H9 (cell line): ENCODE measurements at regions not wholly inside any gene's neighbourhood (a gene's known extent, or its start where the extent isn't known, plus 50 kb on each side); places are given as distances from the start of the nearest gene placed in this dataset.

Experiments used
- DNase-seq: peaks from one replicate; pipeline ENCODE4 v3.0.0-alpha.2; 2017
- H2AFZ ChIP-seq: one replicate; pipeline ENCODE4 v1.6.1; 2013; ENCODE audit warnings: mild to moderate bottlenecking, low read length, control low read depth, moderate library complexity
- H2AK5ac ChIP-seq: 2 replicates; pipeline ENCODE4 v1.6.1; 2013; ENCODE audit warnings: low read length, control low read depth, mixed read lengths; ENCODE audit not compliant: insufficient read length
- H2BK120ac ChIP-seq: one replicate; pipeline ENCODE4 v1.6.1; 2013; ENCODE audit warnings: low read depth, mild to moderate bottlenecking, low read length, control low read depth, inconsistent platforms; ENCODE audit not compliant: poor library complexity, severe bottlenecking
- H2BK12ac ChIP-seq: 2 replicates; pipeline ENCODE4 v1.6.1; 2013; ENCODE audit warnings: low read length, control low read depth, mixed read lengths, low read depth; ENCODE audit not compliant: insufficient read length
- H2BK15ac ChIP-seq: 2 replicates; pipeline ENCODE4 v1.6.1; 2013; ENCODE audit warnings: low read depth, low read length, control low read depth
- H2BK20ac ChIP-seq: one replicate; pipeline ENCODE4 v1.6.1; 2013; ENCODE audit warnings: low read depth, mild to moderate bottlenecking, low read length, control low read depth, inconsistent platforms; ENCODE audit not compliant: poor library complexity, severe bottlenecking
- H2BK5ac ChIP-seq: 2 replicates; pipeline ENCODE4 v1.6.1; 2013; ENCODE audit warnings: low read length, control low read depth, mixed read lengths; ENCODE audit not compliant: insufficient read length
- H3K14ac ChIP-seq: 2 replicates; pipeline ENCODE4 v1.6.1; 2013; ENCODE audit warnings: low read length, control low read depth; ENCODE audit not compliant: insufficient read depth
- H3K18ac ChIP-seq: 2 replicates; pipeline ENCODE4 v1.6.1; 2013; ENCODE audit warnings: low read depth, mild to moderate bottlenecking, mixed read lengths, low read length, control low read depth; ENCODE audit not compliant: insufficient read length
- H3K23ac ChIP-seq: 2 replicates; pipeline ENCODE4 v1.6.1; 2013; ENCODE audit warnings: low read length, control low read depth, mixed read lengths, low read depth; ENCODE audit not compliant: insufficient read length
- H3K23me2 ChIP-seq: 2 replicates; pipeline ENCODE4 v1.6.1; 2013; ENCODE audit warnings: low read depth, mild to moderate bottlenecking, mixed read lengths, low read length, control low read depth; ENCODE audit not compliant: insufficient read length, poor library complexity, severe bottlenecking
- H3K27ac ChIP-seq: 2 replicates; pipeline ENCODE4 v1.5.1; 2013; ENCODE audit warnings: low read length, control low read depth, mixed read lengths, low read depth; ENCODE audit not compliant: insufficient read length
- H3K27me3 ChIP-seq: 2 replicates; pipeline ENCODE4 v1.6.1; 2013; ENCODE audit warnings: low read length, control low read depth, inconsistent platforms; ENCODE audit not compliant: insufficient read depth
- H3K4ac ChIP-seq: 2 replicates; pipeline ENCODE4 v1.6.1; 2013; ENCODE audit warnings: low read depth, mild to moderate bottlenecking, control low read depth, inconsistent platforms, low read length, moderate library complexity
- H3K4me1 ChIP-seq: 2 replicates; pipeline ENCODE4 v1.6.1; 2013; ENCODE audit warnings: low read length, control low read depth, inconsistent platforms; ENCODE audit not compliant: insufficient read depth
- H3K4me2 ChIP-seq: 2 replicates; pipeline ENCODE4 v1.6.1; 2013; ENCODE audit warnings: low read length, control low read depth, mixed read lengths; ENCODE audit not compliant: insufficient read length, insufficient read depth
- H3K56ac ChIP-seq: 2 replicates; pipeline ENCODE4 v1.6.1; 2013; ENCODE audit warnings: low read depth, mild to moderate bottlenecking, mixed read lengths, low read length, control low read depth; ENCODE audit not compliant: insufficient read length
- H3K79me1 ChIP-seq: 2 replicates; pipeline ENCODE4 v1.6.1; 2013; ENCODE audit warnings: low read depth, mild to moderate bottlenecking, moderate library complexity, low read length, control low read depth, inconsistent platforms; ENCODE audit not compliant: insufficient read depth, poor library complexity, severe bottlenecking
- H3K79me2 ChIP-seq: 2 replicates; pipeline ENCODE4 v1.6.1; 2013; ENCODE audit warnings: low read length, control low read depth, inconsistent platforms; ENCODE audit not compliant: insufficient read depth
- H3K9ac ChIP-seq: 2 replicates; pipeline ENCODE4 v1.6.1; 2013; ENCODE audit warnings: low read length, control low read depth, mixed read lengths; ENCODE audit not compliant: insufficient read length; ENCODE audit errors: extremely low read depth
- H3K9me3 ChIP-seq: one replicate; pipeline ENCODE4 v1.6.1; 2013; ENCODE audit warnings: low read depth, low read length, inconsistent platforms; ENCODE audit not compliant: control insufficient read depth
- H3T11ph ChIP-seq: one replicate; pipeline ENCODE4 v1.6.1; 2013; ENCODE audit warnings: mild to moderate bottlenecking, low read length, control low read depth, inconsistent platforms
- H4K20me1 ChIP-seq: one replicate; pipeline ENCODE4 v1.6.1; 2013; ENCODE audit not compliant: control insufficient read depth, insufficient read length, insufficient read depth
- H4K5ac ChIP-seq: 2 replicates; pipeline ENCODE4 v1.6.1; 2013; ENCODE audit warnings: low read depth, mild to moderate bottlenecking, mixed read lengths, low read length, control low read depth; ENCODE audit not compliant: insufficient read length
- H4K8ac ChIP-seq: replicated peaks from 2 replicates; pipeline ENCODE4 v1.6.1; 2013; ENCODE audit warnings: low read length, control low read depth, mixed read lengths, low read depth; ENCODE audit not compliant: insufficient read length
- H4K91ac ChIP-seq: 2 replicates; pipeline ENCODE4 v1.6.1; 2013; ENCODE audit warnings: low read depth, mild to moderate bottlenecking, moderate library complexity, mixed read lengths, low read length, control low read depth; ENCODE audit not compliant: insufficient read length
- H3K27ac Mint-ChIP-seq, 3 experiments: 2 replicates in 2 of 3; 3 replicates in 1 of 3; pipeline ENCODE4 v1.8.0; 2020 to 2021; ENCODE audit warnings: mixed read lengths in 3 of 3, mild to moderate bottlenecking in 1 of 3, moderate library complexity in 1 of 3
- H3K27me3 Mint-ChIP-seq: 2 replicates; pipeline ENCODE4 v1.8.0; 2021; ENCODE audit warnings: low read depth, mild to moderate bottlenecking, moderate library complexity, mixed read lengths
- H3K36me3 Mint-ChIP-seq, 3 experiments: 2 replicates in 2 of 3; 3 replicates in 1 of 3; pipeline ENCODE4 v1.8.0; 2020 to 2021; ENCODE audit warnings: low read depth in 3 of 3, mixed read lengths in 3 of 3; ENCODE audit not compliant: insufficient read depth in 1 of 3
- H3K4me1 Mint-ChIP-seq, 2 experiments: 2 replicates each; pipeline ENCODE4 v1.8.0; 2020; ENCODE audit warnings: mixed read lengths in 2 of 2
- H3K4me3 Mint-ChIP-seq, 2 experiments: 2 replicates in 1 of 2; 3 replicates in 1 of 2; pipeline ENCODE4 v1.8.0; 2020 to 2021; ENCODE audit warnings: mild to moderate bottlenecking in 2 of 2, mixed read lengths in 2 of 2, moderate library complexity in 1 of 2
- H3K9me3 Mint-ChIP-seq, 2 experiments: 2 replicates in 1 of 2; 3 replicates in 1 of 2; pipeline ENCODE4 v1.8.0; 2020; ENCODE audit warnings: mild to moderate bottlenecking in 2 of 2, mixed read lengths in 2 of 2, moderate library complexity in 1 of 2
- CTCF ChIP-seq: fragments of 200-600 bp; sonication (generic); conservative IDR thresholded peaks from 3 replicates; pipeline ENCODE4 v1.8.0; 2021; ENCODE audit warnings: antibody characterized with exemption, mild to moderate bottlenecking
- WGBS: extraction: QIAGEN DNeasy Blood & Tissue Kit; methylation state at CpG from one replicate; pipeline ENCODE4 v1.1.7; 2013; ENCODE audit warnings: missing lambda C conversion rate, low lambda C conversion rate, mixed read lengths; ENCODE audit not compliant: insufficient read length; ENCODE audit errors: extremely low coverage; 5-methylcytosine and 5-hydroxymethylcytosine counted together

GRCh38 chr1:82837766-82838465 is 1037.2 kb downstream of the ADGRL2 start:
- Mint-ChIP-seq H3K36me3 (no peaks in the 10 kb centered on the region; a peak in 1 of 7 replicates), H3K4me1 (peaks cover 36 to 53% of the 10 kb centered on the region in 2 experiments), H3K9me3 (no peaks in the 10 kb centered on the region; a peak in 1 of 5 replicates), H3K27ac (peak overlapping the region; percentile 7 to 69 (median 40); a peak in 4 of 7 replicates), H3K27me3 (no peaks in the 10 kb centered on the region), H3K4me3 (no peak overlapping the region)
- no peak overlapping the region for H2BK20ac ChIP-seq
- no peaks in the 10 kb centered on the region for H3K4me1 ChIP-seq
- no peak overlapping the region for H2AK5ac ChIP-seq
- H2AFZ ChIP-seq: no peak overlapping the region
- H2BK12ac ChIP-seq: no peak overlapping the region
- no peak overlapping the region for H2BK120ac ChIP-seq
- no CpG with 5 or more reads among the region's 6 CpGs for WGBS
- no peak for DNase-seq
- H3K14ac ChIP-seq: no peak overlapping the region
- no peak overlapping the region for H3K4me2 ChIP-seq
- H3T11ph ChIP-seq: no peak overlapping the region
- H4K5ac ChIP-seq: no peak overlapping the region
- H3K27ac ChIP-seq: no peak overlapping the region
- no peaks in the 10 kb centered on the region for H4K20me1 ChIP-seq
- H3K79me2 ChIP-seq: no peaks in the 10 kb centered on the region
- H3K23me2 ChIP-seq: no peaks in the 10 kb centered on the region
- no peaks in the 10 kb centered on the region for H3K79me1 ChIP-seq
- H4K8ac ChIP-seq: no peak overlapping the region
- no peak overlapping the region for H3K23ac ChIP-seq
- no peak overlapping the region for H3K4ac ChIP-seq
- no peak overlapping the region for H4K91ac ChIP-seq
- H3K18ac ChIP-seq: no peak overlapping the region
- H2BK5ac ChIP-seq: no peak overlapping the region
- TF ChIP-seq CTCF: no peak
- no peak overlapping the region for H3K56ac ChIP-seq
- no peak overlapping the region for H3K9ac ChIP-seq
- no peak overlapping the region for H2BK15ac ChIP-seq
- no peaks in the 10 kb centered on the region for H3K9me3 ChIP-seq
- H3K27me3 ChIP-seq: no peaks in the 10 kb centered on the region
